Activated CD4-positive, alpha-beta T cell treated with anti-CD3 and anti-CD28 coated beads for 36 hours (primary cell): ENCODE measurements at regions not wholly inside any gene's neighbourhood (a gene's known extent, or its start where the extent isn't known, plus 50 kb on each side); places are given as distances from the start of the nearest gene placed in this dataset.

ENCODE experiments used
- ATAC-seq: fragments of 200-7000 bp; cut with Tn5 transposase; one replicate; pipeline ENCODE4 v1.10.0; 2021; ENCODE audit warnings: mild to moderate bottlenecking, moderate library complexity
- CTCF ChIA-PET: fragments of 350-600 bp; sonication (Branson Sonifier 250); formaldehyde crosslinking; loops from one replicate; lab custom pipeline; 2021; ENCODE audit warnings: antibody characterized with exemption; lab: Charles Lee
- POLR2A ChIA-PET: fragments of 350-600 bp; sonication (Branson Sonifier 250); formaldehyde crosslinking; loops from one replicate; lab custom pipeline; 2021; ENCODE audit warnings: antibody characterized with exemption, inconsistent platforms; lab: Charles Lee
- DNase-seq: peaks from one replicate; pipeline ENCODE4 v3.0.0-alpha.2; 2020
- H3K27ac Mint-ChIP-seq: one replicate; pipeline ENCODE4 v1.8.0; 2021; ENCODE audit warnings: mixed read lengths
- H3K27me3 Mint-ChIP-seq: one replicate; pipeline ENCODE4 v1.8.0; 2021; ENCODE audit warnings: mixed read lengths
- H3K36me3 Mint-ChIP-seq: one replicate; pipeline ENCODE4 v1.8.0; 2021; ENCODE audit warnings: low read depth, mixed read lengths
- H3K4me1 Mint-ChIP-seq: one replicate; pipeline ENCODE4 v1.8.0; 2021; ENCODE audit warnings: mixed read lengths
- H3K4me3 Mint-ChIP-seq: one replicate; pipeline ENCODE4 v1.8.0; 2021; ENCODE audit warnings: mild to moderate bottlenecking, moderate library complexity, mixed read lengths
- H3K9me3 Mint-ChIP-seq: one replicate; pipeline ENCODE4 v1.8.0; 2021; ENCODE audit warnings: low read depth, mixed read lengths
- intact Hi-C, 2 experiments: fragments of 100-400 bp; cut with DNase I in 1 of 2; cut with micrococcal nuclease in 1 of 2; formaldehyde crosslinking; loops; one replicate each; pipeline versions ENCODE4 v1.14.2 to v1.15.1; 2022 to 2024; cut with DNase I, micrococcal nuclease

DNA sequence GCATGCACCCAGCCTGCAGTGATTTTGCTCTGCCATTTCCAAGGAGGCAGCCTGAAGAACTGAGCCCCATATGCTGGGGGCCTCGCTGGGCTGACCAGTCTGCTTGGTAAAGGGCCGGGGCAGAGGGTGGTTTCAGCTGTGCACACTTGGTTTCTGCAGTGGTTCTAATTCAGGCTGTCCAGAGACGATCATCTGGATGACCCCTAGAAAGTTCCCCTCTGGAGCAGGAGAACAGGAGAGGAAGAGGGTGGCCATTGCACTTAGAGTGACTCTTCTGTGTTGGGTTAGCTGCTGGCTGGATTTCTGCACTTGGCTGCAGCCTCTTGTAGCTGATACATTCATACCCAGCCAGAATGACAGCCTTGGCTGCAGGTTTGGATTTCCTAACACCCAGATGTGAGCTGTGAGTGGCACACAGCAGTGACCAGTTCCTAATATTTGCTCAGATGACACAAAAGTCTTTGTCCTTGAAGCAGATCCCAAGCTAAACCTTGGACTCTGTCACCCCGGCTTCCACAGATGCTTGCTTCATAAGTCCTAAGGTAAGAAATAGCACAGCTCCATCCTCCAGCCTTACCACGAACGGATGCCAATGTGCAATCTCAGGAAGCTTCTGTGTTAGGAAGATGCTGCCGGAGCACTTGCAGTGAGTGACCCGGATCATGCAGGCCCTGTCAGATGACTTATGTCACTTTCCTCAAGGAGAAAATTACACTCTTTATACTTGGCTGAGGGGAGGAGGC is 105.6 kb downstream of the HNRNPLL start:
- Mint-ChIP-seq H3K9me3 (peaks cover 4% of the 10 kb centered on the region), H3K27ac (no peak overlapping the region), H3K4me1 (peaks cover 6% of the 10 kb centered on the region), H3K36me3 (no peaks in the 10 kb centered on the region), H3K4me3 (no peak overlapping the region), H3K27me3 (peaks cover 4% of the 10 kb centered on the region)
- intact Hi-C loops: no loop called here
- ATAC-seq (no peak), DNase-seq (no peak)
- POLR2A ChIA-PET: no interaction called here
- CTCF ChIA-PET: interaction anchor here (0.6 to 2.3 kb wide), 4 partner anchors 11 to 1101 kb away, joined by 3 to 8 read pairs (median 4); no protein-coding TSS in a partner anchor

DNA sequence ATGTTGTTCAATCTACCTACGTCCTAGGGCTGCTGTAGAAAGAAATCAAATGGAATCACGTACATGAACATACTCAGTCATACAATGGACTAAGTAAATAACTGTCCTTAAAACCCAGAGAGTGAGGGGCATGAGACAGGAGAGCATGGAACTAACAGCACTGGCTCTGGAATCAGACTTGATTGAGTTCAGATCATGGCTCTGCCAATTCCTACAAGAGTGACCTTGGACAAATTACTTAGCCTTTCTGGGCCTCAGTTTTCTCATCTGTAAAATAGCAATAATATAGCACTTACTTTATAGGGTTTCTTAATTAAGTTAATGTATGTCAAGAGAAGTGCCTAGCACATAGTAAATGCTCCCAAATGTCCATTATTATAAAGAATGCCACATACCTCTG is 106.8 kb downstream of the HNRNPLL start:
- H3K9me3 Mint-ChIP-seq: no peaks in the 10 kb centered on the region
- H3K27me3 Mint-ChIP-seq: peaks cover 2% of the 10 kb centered on the region
- peaks cover 6% of the 10 kb centered on the region for H3K4me1 Mint-ChIP-seq
- no peak overlapping the region for H3K4me3 Mint-ChIP-seq
- intact Hi-C loops: no loop called here
- ATAC-seq: no peak
- H3K27ac Mint-ChIP-seq: no peak overlapping the region
- ChIA-PET POLR2A (no interaction called here), CTCF (interaction anchor here (0.7 kb wide), 2 partner anchors 63 to 93 kb away, joined by 3 read pairs; no protein-coding TSS in a partner anchor)
- no peaks in the 10 kb centered on the region for H3K36me3 Mint-ChIP-seq
- no peak for DNase-seq

DNA sequence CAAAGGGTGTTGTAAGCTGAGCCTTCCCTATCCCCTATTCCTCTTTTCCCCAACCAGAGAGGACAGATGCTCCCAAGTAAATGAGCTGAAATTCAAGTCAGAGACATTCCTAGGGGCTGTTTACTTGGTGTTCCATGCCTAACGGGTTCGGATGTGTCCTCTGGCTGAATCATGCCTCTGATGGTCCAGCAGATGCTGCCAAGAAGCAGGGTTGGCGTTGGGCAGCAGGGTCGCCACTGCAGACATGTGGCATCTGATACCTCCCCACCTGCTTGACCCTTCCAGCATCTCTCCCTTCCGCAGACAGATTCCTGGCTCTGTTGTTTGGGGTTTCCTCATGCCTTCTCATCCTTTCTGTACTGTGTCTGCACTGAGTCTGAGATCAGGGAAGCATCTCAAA is 108.3 kb downstream of the HNRNPLL start:
- intact Hi-C loops: no loop called here
- no peak for ATAC-seq
- Mint-ChIP-seq H3K4me3 (no peak overlapping the region), H3K36me3 (no peaks in the 10 kb centered on the region), H3K27ac (no peak overlapping the region), H3K9me3 (no peaks in the 10 kb centered on the region), H3K4me1 (peaks cover 6% of the 10 kb centered on the region), H3K27me3 (no peaks in the 10 kb centered on the region)
- ChIA-PET POLR2A (no interaction called here), CTCF (interaction anchor here (1.0 to 1.2 kb wide), 2 partner anchors 14 to 179 kb away, joined by 4 to 5 read pairs; no protein-coding TSS in a partner anchor)
- DNase-seq: no peak

DNA sequence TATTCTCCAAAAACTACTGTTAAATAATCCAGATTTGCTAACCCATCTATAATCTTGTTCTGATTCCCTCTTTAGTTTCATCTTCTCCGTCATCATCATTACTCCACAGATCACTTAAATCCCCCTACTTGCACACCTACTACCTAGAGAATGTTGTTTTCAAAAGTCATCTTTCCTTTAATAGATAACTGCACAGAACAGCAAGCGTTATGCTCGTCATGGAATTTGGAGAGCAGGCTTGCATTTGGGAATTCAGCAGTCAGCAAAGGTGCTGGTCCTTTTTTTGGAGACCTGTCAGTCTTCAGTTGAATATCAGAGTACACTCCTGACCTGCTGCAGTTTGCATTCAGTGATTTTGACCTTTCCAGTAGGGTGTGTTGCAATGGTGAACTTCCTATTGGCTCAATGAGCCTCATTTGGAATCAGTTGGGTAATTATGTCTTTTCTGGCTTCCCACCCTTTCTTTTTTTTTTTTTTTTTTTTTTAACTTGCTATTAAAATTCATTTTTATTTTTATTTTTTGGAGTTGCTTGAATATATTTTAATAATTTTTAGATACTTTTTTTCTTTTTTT is 110.6 kb downstream of the HNRNPLL start:
- ChIA-PET POLR2A (no interaction called here), CTCF (interaction anchor here (0.6 kb wide), 1 partner anchor 230 kb away, joined by 3 read pairs; no protein-coding TSS in a partner anchor)
- intact Hi-C loops: no loop called here
- no peak overlapping the region for H3K27ac Mint-ChIP-seq
- no peak for DNase-seq
- no peak overlapping the region for H3K4me3 Mint-ChIP-seq
- ATAC-seq: no peak
- H3K4me1 Mint-ChIP-seq: no peaks in the 10 kb centered on the region
- no peaks in the 10 kb centered on the region for H3K27me3 Mint-ChIP-seq
- H3K36me3 Mint-ChIP-seq: no peaks in the 10 kb centered on the region
- H3K9me3 Mint-ChIP-seq: no peaks in the 10 kb centered on the region

DNA sequence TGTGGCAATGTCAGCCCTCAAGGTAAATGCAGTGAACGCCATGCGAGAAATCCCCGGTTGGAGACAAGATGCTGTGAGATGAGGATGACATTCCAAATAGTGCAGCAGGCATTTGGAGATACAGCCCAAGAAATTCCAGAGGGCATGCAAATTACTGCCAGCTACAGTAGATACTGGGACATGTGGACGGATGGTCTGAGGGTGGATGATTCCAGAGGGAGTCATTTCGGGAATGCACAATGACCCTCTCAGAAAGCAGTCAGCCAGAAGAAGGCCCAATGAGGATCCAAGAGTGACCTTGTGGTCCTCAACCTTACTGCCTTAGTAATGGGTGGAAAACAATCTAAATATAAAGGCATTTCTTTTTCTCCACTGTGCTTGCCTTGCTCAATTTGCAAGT is 111.3 kb downstream of the HNRNPLL start:
- H3K27ac Mint-ChIP-seq: no peak overlapping the region
- DNase-seq: no peak
- ATAC-seq: no peak
- no peaks in the 10 kb centered on the region for H3K9me3 Mint-ChIP-seq
- ChIA-PET CTCF (interaction anchor here (0.6 kb wide), 1 partner anchor 229 kb away, joined by 3 read pairs; no protein-coding TSS in a partner anchor), POLR2A (no interaction called here)
- no peaks in the 10 kb centered on the region for H3K27me3 Mint-ChIP-seq
- no peaks in the 10 kb centered on the region for H3K4me1 Mint-ChIP-seq
- H3K4me3 Mint-ChIP-seq: no peak overlapping the region
- intact Hi-C loops: no loop called here
- no peaks in the 10 kb centered on the region for H3K36me3 Mint-ChIP-seq

DNA sequence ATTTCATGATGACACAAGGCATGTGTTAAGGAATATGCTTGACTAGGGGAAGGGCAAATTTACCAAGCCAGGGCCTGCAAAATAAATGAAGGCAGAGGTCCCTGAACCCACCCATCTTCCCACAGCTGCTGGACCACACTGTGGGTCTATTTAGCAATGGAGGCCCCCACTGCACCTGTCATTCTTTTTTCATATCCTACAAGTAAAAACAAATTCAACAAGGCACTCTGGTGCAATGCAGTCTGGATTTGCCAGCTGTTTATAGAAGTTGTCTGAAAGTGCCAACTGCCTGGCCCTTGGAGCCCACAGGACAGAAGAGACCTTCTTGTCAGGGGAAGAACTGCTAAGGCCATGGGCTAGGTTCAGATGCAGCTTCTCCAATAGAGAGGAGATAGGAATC is 112.8 kb upstream of the ATL2 start:
- ChIA-PET CTCF (interaction anchor here (0.6 to 1.6 kb wide), 2 partner anchors 18 to 237 kb away, joined by 3 to 4 read pairs; no protein-coding TSS in a partner anchor), POLR2A (no interaction called here)
- DNase-seq: no peak
- H3K4me1 Mint-ChIP-seq: no peaks in the 10 kb centered on the region
- no peak for ATAC-seq
- no peaks in the 10 kb centered on the region for H3K27me3 Mint-ChIP-seq
- intact Hi-C loops: no loop called here
- H3K36me3 Mint-ChIP-seq: no peaks in the 10 kb centered on the region
- no peak overlapping the region for H3K27ac Mint-ChIP-seq
- no peak overlapping the region for H3K4me3 Mint-ChIP-seq
- no peaks in the 10 kb centered on the region for H3K9me3 Mint-ChIP-seq

DNA sequence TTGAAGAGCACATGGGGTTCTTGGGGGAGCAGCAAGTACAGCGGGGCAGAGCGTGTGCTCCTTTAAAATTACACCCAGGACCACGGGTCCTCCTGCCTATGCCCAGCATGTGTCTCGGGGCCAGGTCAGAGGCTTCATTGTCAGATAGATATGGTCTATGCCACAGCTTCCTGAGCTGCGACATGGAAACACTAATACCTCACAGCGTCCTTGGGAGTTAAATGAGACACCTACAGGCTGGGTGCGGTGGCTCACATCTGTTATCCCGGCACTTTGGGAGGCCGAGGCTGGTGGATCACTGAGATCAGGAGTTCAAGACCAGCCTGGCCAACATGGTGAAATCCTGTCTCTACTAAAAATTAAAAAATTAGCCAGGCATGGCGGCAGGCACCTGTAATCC is 110.8 kb upstream of the ATL2 start:
- no peak for ATAC-seq
- H3K4me3 Mint-ChIP-seq: no peak overlapping the region
- CTCF ChIA-PET: interaction anchor here (0.8 kb wide), 1 partner anchor 214 kb away, joined by 3 read pairs; no protein-coding TSS in a partner anchor
- H3K36me3 Mint-ChIP-seq: no peaks in the 10 kb centered on the region
- H3K27me3 Mint-ChIP-seq: no peaks in the 10 kb centered on the region
- no peak overlapping the region for H3K27ac Mint-ChIP-seq
- intact Hi-C loops: no loop called here
- POLR2A ChIA-PET: no interaction called here
- no peak for DNase-seq
- H3K4me1 Mint-ChIP-seq: no peaks in the 10 kb centered on the region
- no peaks in the 10 kb centered on the region for H3K9me3 Mint-ChIP-seq

DNA sequence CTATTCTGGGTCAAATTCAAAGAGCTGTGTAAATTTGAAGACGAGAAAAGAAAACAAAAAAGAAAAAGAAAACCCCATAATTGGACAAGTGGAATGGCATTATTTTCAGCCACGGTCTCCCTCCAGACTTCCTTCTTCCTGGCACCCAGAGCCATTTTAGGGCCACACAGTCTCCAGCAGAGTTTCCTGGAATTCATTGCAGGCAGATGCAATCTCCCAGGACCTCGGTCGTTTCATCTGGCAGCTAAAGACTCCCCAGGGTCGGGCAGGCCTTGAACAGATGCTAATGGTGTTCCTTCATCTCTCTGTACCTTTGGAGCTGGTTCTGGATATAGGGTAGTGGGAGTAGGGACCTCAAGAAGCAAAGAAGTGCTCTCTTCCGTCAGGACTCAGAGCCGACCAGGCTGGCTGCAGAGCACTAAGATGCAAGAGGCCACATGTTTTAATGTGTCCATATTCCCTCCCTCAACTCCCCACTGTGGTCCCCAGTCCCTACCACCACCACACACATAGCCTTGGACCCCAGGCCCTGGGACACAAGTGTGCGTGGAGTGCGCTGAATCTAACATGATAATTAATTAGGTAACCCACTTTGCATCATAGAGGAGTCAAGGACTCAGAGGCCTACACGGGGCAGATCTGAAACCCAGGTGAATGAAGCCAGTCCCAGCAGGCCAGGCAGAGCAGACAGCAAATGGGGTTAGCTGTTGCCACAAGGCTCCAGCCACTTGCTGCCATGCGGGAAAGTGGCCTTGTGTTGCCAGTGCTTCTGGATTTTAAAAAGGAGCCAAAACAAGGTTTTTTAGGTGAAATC is 109.3 kb upstream of the ATL2 start:
- intact Hi-C loops: no loop called here
- no peaks in the 10 kb centered on the region for H3K4me1 Mint-ChIP-seq
- no peak for ATAC-seq

DNA sequence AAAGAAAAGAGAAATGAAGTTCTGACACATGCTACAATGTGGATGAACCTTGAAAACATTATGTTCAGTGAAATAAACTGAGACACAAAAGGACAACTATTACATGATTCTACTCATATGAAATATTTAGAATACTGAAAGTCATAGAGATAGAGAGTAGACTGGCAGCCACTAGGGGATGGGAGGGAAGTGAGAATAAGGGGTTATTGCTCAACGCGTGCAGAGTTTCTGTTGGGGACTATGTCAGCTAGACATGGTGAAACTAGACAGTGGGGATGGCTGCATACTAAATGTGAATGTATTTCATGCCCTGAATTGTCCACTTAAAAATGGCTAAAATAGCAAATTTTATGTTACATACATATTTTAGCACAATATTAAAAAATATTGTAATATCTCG is 108.7 kb upstream of the ATL2 start:
- intact Hi-C loops: no loop called here
- POLR2A ChIA-PET: no interaction called here

More for the DNA sequence above, 109.3 kb upstream of the ATL2 start:
- Mint-ChIP-seq H3K9me3 (peaks cover 2% of the 10 kb centered on the region), H3K4me3 (no peak overlapping the region), H3K36me3 (no peaks in the 10 kb centered on the region), H3K27me3 (no peaks in the 10 kb centered on the region), H3K27ac (no peak overlapping the region)
- DNase-seq: no peak
- CTCF ChIA-PET: interaction anchor here (0.7 to 1.4 kb wide), 2 partner anchors 12 to 35 kb away, joined by 4 read pairs; no protein-coding TSS in a partner anchor
- POLR2A ChIA-PET: interaction anchor here (0.6 kb wide), 1 partner anchor 580 kb away, joined by 3 read pairs; no protein-coding TSS in a partner anchor

DNA sequence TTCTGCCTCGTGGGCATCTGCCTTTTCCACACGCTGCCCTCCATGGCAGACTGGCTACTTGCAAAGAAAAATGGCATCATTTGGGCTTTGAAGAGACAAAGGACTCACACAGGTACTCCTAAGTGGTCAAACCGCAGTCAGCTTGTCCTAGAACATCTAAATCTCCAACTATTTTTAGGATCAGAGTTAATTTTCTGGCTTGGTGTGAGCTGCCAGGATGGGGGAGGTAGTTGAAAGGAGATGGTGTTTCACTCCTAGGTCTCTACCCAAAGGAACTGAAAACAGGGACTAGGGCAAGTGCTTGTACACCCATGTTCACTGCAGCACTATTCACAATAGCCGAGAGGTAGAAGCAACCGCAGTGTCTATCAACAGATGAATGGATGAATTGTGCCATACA is 107.9 kb upstream of the ATL2 start:
- H3K27me3 Mint-ChIP-seq: no peaks in the 10 kb centered on the region
- ATAC-seq (no peak), DNase-seq (no peak)
- ChIA-PET POLR2A (interaction anchor here (0.6 kb wide), 1 partner anchor 162 kb away, joined by 3 read pairs; no protein-coding TSS in a partner anchor), CTCF (no interaction called here)
- H3K36me3 Mint-ChIP-seq: no peaks in the 10 kb centered on the region
- H3K27ac Mint-ChIP-seq: no peak overlapping the region
- no peak overlapping the region for H3K4me3 Mint-ChIP-seq
- no peaks in the 10 kb centered on the region for H3K4me1 Mint-ChIP-seq
- H3K9me3 Mint-ChIP-seq: peaks cover 7% of the 10 kb centered on the region
- intact Hi-C loops: no loop called here

More for the DNA sequence above, 108.7 kb upstream of the ATL2 start:
- Mint-ChIP-seq H3K4me1 (no peaks in the 10 kb centered on the region), H3K4me3 (no peak overlapping the region), H3K36me3 (no peaks in the 10 kb centered on the region), H3K27ac (no peak overlapping the region), H3K27me3 (no peaks in the 10 kb centered on the region), H3K9me3 (peaks cover 3% of the 10 kb centered on the region)
- DNase-seq: no peak
- CTCF ChIA-PET: interaction anchor here (0.7 to 1.4 kb wide), 2 partner anchors 11 to 35 kb away, joined by 4 read pairs; no protein-coding TSS in a partner anchor
- no peak for ATAC-seq
